Psoas muscle (tissue), 7 donors: ENCODE measurements at regions not wholly inside any gene's neighbourhood (a gene's known extent, or its start where the extent isn't known, plus 50 kb on each side); places are given as distances from the start of the nearest gene placed in this dataset.

Experiments
- ATAC-seq, 4 donors: fragments of 200-7000 bp; cut with Tn5 transposase; one replicate each; pipeline ENCODE4 v1.9.1; 2020; ENCODE audit warnings: moderate library complexity in 3 of 4, mild to moderate bottlenecking in 2 of 4
- DNase-seq, 2 donors: peaks; one replicate each; pipeline ENCODE4 v3.0.0-alpha.2; 2020
- H3K27ac ChIP-seq: fragments of 200-600 bp; one replicate; pipeline ENCODE4 v1.8.0; 2022
- H3K27me3 ChIP-seq, 3 donors: fragments of 200-600 bp in 1 of 3; one replicate each; pipeline versions ENCODE4 v1.6.1 to v1.8.0; 2013 to 2022; ENCODE audit warnings: low read length in 2 of 3, mild to moderate bottlenecking in 2 of 3, moderate library complexity in 1 of 3; ENCODE audit not compliant: insufficient read depth in 3 of 3
- H3K36me3 ChIP-seq, 2 donors: fragments of 200-600 bp in 1 of 2; one replicate each; pipeline versions ENCODE4 v1.6.1 to v1.8.0; 2013 to 2022; ENCODE audit warnings: low read depth in 1 of 2, mild to moderate bottlenecking in 1 of 2, moderate library complexity in 1 of 2; ENCODE audit not compliant: insufficient read depth in 1 of 2
- H3K4me1 ChIP-seq: fragments of 200-600 bp; one replicate; pipeline ENCODE4 v1.8.0; 2022
- H3K4me3 ChIP-seq: fragments of 200-600 bp; one replicate; pipeline ENCODE4 v1.8.0; 2022; ENCODE audit warnings: mild to moderate bottlenecking
- H3K9me3 ChIP-seq: fragments of 200-600 bp; one replicate; pipeline ENCODE4 v1.8.0; 2022
- CTCF ChIP-seq: fragments of 200-600 bp; IDR thresholded peaks from one replicate; pipeline ENCODE4 v1.8.0; 2022; ENCODE audit warnings: antibody characterized with exemption
- WGBS, 3 donors: extraction: QIAGEN DNeasy Blood & Tissue Kit; methylation state at CpG; one replicate each; pipeline versions ENCODE4 v1.1.6 to v1.1.7; 2013; 5-methylcytosine and 5-hydroxymethylcytosine counted together
- intact Hi-C, 2 donors: fragments of 100-400 bp; cut with DNase I; formaldehyde crosslinking; loops; one replicate each; pipeline versions ENCODE4 v1.11.0 to v1.14.2; 2022
- donor health status: healthy with polysubstance abuse.
- donor health status: DM: no; HTN: no; CAD: no; lungs with moderate emphysema.
- donor health status: Bipolar disorder and iron deficiency.
- donor health status: healthy.
- donor health status: DM: yes; HTN: yes; CAD: no.
- donor health status: DM: no; HTN: no; CAD: no.
- donor health status: DM: yes; HTN: yes; CAD: no.

DNA sequence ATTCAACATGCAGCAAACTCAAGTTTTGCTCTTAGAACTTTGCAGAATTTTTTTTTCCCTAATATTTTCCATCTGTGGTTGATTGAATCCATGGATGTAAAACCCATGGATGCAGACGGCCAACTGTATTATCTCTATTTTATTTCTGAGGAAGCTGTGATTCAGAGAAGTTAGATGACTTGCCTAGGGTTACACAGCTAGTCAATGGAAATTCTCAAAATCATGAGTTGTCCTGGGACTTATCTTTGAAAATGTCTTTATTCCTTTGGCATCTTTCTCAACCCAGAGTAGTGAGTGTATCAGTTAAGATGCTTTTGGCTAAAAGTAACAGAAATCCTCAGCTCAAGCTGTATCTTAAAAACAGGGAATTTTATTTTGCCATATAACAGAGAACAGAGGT is 107.9 kb upstream of the GALNT15 start:
- WGBS, 3 donors, result 93 to 97% (median 94%) methylated on average over 1 of the region's 1 CpG
- intact Hi-C loops, result no loop called here
- Histone ChIP-seq H3K27ac (no peak overlapping the region), H3K4me3 (no peak overlapping the region), H3K4me1 (peaks cover 18% of the 10 kb centered on the region), H3K27me3 (no peaks in the 10 kb centered on the region), H3K9me3 (no peaks in the 10 kb centered on the region), H3K36me3 (no peaks in the 10 kb centered on the region)
- no peak for ATAC-seq
- no peak for TF ChIP-seq CTCF
- no peak for DNase-seq

DNA sequence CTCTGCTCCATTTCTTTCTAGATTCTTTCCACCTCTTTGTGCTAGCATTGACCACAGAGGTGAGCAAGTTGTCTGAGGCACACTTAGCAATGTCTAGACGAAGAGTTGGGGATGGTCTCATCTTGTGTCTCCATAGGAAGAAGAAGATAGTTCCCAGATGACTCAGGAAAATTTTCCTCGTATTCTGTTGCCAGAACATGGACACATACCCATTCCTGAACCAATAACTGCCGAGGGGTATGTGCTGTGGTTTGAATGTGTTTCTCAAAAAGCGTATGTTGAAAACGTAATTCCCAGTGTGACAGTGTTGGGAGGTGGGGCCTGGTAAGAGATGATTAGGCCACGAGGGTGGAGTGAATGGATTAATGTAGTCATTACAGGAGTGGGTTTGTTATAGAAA is 107.5 kb upstream of the GALNT15 start:
- Histone ChIP-seq H3K27ac (no peak overlapping the region), H3K36me3 (no peaks in the 10 kb centered on the region), H3K4me3 (no peak overlapping the region), H3K9me3 (no peaks in the 10 kb centered on the region), H3K27me3 (no peaks in the 10 kb centered on the region), H3K4me1 (peaks cover 18% of the 10 kb centered on the region)
- DNase-seq (no peak), ATAC-seq (no peak)
- TF ChIP-seq CTCF, result no peak
- 93 to 94% (median 94%) methylated on average over 6 of the region's 6 CpGs for WGBS, 3 donors
- intact Hi-C loops, result no loop called here

DNA sequence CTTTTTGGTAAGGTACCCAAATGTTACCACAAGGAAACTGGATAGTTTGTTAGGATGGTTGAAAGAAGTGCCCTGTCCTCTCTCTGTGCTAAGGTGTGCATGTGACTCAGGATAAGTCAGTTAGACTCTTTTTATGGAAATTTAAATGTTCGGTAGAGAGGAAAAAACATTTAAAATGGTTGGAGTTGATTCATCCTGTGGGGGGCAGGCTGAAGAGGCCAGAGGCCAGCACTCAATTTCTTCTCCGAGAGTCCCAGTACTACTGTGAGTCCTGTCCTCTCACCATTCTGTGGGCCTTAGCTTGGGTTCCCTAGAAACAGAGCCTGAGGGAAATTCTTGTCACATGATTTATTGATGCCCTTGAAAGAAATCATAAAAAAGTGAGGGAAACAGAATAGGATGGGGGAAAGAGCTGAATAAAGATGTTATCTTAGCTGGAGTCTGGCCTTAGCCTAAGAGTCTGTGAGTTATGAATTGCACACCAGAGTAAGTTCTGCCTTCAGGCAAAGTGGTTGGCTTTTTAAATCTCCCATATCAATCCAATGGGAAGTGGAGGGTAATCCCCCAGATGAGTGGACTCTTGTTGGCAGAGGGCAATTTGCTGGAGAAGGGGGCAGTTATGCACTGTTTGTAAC is 106.5 kb upstream of the GALNT15 start:
- Histone ChIP-seq H3K4me1 (peaks cover 18% of the 10 kb centered on the region), H3K4me3 (no peak overlapping the region), H3K27me3 (no peaks in the 10 kb centered on the region), H3K9me3 (no peaks in the 10 kb centered on the region), H3K27ac (no peak overlapping the region), H3K36me3 (no peaks in the 10 kb centered on the region)
- no peak for TF ChIP-seq CTCF
- 85 to 98% (median 96%) methylated on average over 2 of the region's 2 CpGs for WGBS, 3 donors
- ATAC-seq, result no peak
- no peak for DNase-seq
- intact Hi-C loops, result no loop called here

DNA sequence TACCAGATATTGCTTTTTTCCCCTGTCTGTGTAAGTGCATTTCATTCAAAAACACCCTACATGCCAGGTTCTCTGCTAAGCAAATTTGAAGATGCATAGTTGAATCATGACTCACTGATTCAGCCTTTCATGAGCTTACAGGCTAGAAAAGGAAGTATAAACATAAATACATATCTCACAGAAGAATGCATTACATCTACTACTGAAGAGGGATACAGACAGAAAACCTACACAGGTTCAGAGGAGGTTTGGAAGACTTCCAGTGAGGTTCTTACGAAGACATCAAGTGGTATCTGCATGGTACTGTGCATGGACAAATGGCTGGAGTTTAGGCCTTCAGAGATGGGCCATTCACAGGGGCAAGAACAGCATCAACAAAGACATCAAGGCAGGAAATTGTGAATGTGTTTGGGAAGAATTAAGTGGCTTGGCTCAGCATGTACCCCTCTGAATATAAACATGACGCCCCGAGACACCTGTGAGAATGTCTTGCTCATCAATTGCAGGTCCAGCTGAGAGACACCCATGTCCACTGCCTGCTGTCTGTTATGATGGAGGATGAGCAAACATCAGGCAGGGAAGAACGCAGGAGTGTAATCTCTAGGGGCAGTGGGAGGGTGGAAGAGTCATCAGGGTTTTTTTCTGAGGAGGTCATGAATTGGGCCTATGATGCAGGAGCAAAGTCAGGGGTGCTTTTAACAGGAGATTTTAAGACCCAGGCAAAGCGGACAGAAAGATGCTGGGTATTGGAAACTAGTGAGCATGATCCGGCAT is 105.1 kb upstream of the GALNT15 start:
- WGBS, 3 donors, result 89 to 93% (median 93%) methylated on average over 6 of the region's 6 CpGs
- no peak for DNase-seq

More for the DNA sequence above, 105.1 kb upstream of the GALNT15 start:
- no peak for ATAC-seq
- H3K27me3 ChIP-seq, result no peaks in the 10 kb centered on the region
- H3K9me3 ChIP-seq, result no peaks in the 10 kb centered on the region
- intact Hi-C loops, result no loop called here
- no peak overlapping the region for H3K27ac ChIP-seq
- no peak overlapping the region for H3K4me3 ChIP-seq
- H3K4me1 ChIP-seq, result peaks cover 18% of the 10 kb centered on the region
- TF ChIP-seq CTCF, result no peak
- H3K36me3 ChIP-seq, result no peaks in the 10 kb centered on the region
